ENCODE measurements at regions not wholly inside any gene's neighbourhood (a gene's known extent, or its start where the extent isn't known, plus 50 kb on each side); places are given as distances from the start of the nearest gene placed in this dataset.
A peak's percentile ranks its signal among the peaks of the same experiment; 100 is the strongest.
"Not testable (repeated sequence)": the region's sequence is repeated elsewhere in the genome, so short reads cannot be mapped to it uniquely, and the experiment has no call there.

- Histone ChIP-seq H3K27me3 (ENCODE audit: insufficient read depth, low read length) (no peaks in the 10 kb centered on the region), H3K4me3 (ENCODE audit: low read length) (no peak overlapping the region), H3K4me1 (ENCODE audit: insufficient read depth, low read length) (no peaks in the 10 kb centered on the region), H3K9me3 (ENCODE audit: low read length) (no peaks in the 10 kb centered on the region), H2AFZ (ENCODE audit: low read depth, low read length) (no peak overlapping the region), H3K36me3 (ENCODE audit: insufficient read depth, low read length) (no peaks in the 10 kb centered on the region)
Measured at GRCh38 chr13:87287721-87288120, 383.4 kb upstream of the SLITRK5 start.

- Histone ChIP-seq H3K4me3 (ENCODE audit: low read length) (no peak overlapping the region), H3K36me3 (ENCODE audit: insufficient read depth, low read length) (no peaks in the 10 kb centered on the region), H3K9me3 (ENCODE audit: low read length) (no peaks in the 10 kb centered on the region), H3K4me1 (ENCODE audit: insufficient read depth, low read length) (no peaks in the 10 kb centered on the region), H3K27me3 (ENCODE audit: insufficient read depth, low read length) (no peaks in the 10 kb centered on the region), H2AFZ (ENCODE audit: low read depth, low read length) (no peak overlapping the region)
Measured at GRCh38 chr13:87295636-87296035, 375.5 kb upstream of the SLITRK5 start.

GRCh38 chr13:87302034-87302433 lies 369.1 kb upstream of the SLITRK5 start:
- Histone ChIP-seq H3K36me3 (ENCODE audit: insufficient read depth, low read length) (no peaks in the 10 kb centered on the region), H3K4me3 (ENCODE audit: low read length) (no peak overlapping the region), H2AFZ (ENCODE audit: low read depth, low read length) (no peak overlapping the region), H3K27me3 (ENCODE audit: insufficient read depth, low read length) (no peaks in the 10 kb centered on the region), H3K4me1 (ENCODE audit: insufficient read depth, low read length) (no peaks in the 10 kb centered on the region), H3K9me3 (ENCODE audit: low read length) (no peaks in the 10 kb centered on the region)

- H3K36me3 ChIP-seq (ENCODE audit: insufficient read depth, low read length) = no peaks in the 10 kb centered on the region
- no peak overlapping the region for H3K4me3 ChIP-seq (ENCODE audit: low read length)
- H2AFZ ChIP-seq (ENCODE audit: low read depth, low read length) = no peak overlapping the region
- H3K27me3 ChIP-seq (ENCODE audit: insufficient read depth, low read length) = no peaks in the 10 kb centered on the region
- no peaks in the 10 kb centered on the region for H3K9me3 ChIP-seq (ENCODE audit: low read length)
- H3K4me1 ChIP-seq (ENCODE audit: insufficient read depth, low read length) = no peaks in the 10 kb centered on the region
Measured at GRCh38 chr13:87302931-87303330, 368.2 kb upstream of the SLITRK5 start.

GRCh38 chr13:87311165-87311564 lies 360.0 kb upstream of the SLITRK5 start:
- Histone ChIP-seq H3K9me3 (ENCODE audit: low read length) (no peaks in the 10 kb centered on the region), H3K27me3 (ENCODE audit: insufficient read depth, low read length) (no peaks in the 10 kb centered on the region), H3K4me3 (ENCODE audit: low read length) (no peak overlapping the region), H2AFZ (ENCODE audit: low read depth, low read length) (no peak overlapping the region), H3K4me1 (ENCODE audit: insufficient read depth, low read length) (no peaks in the 10 kb centered on the region), H3K36me3 (ENCODE audit: insufficient read depth, low read length) (no peaks in the 10 kb centered on the region)

GRCh38 chr13:87314822-87315221 lies 356.3 kb upstream of the SLITRK5 start:
- Histone ChIP-seq H3K4me3 (ENCODE audit: low read length) (no peak overlapping the region), H3K27me3 (ENCODE audit: insufficient read depth, low read length) (no peaks in the 10 kb centered on the region), H2AFZ (ENCODE audit: low read depth, low read length) (no peak overlapping the region), H3K36me3 (ENCODE audit: insufficient read depth, low read length) (no peaks in the 10 kb centered on the region), H3K4me1 (ENCODE audit: insufficient read depth, low read length) (no peaks in the 10 kb centered on the region), H3K9me3 (ENCODE audit: low read length) (no peaks in the 10 kb centered on the region)

- Histone ChIP-seq H3K27me3 (ENCODE audit: insufficient read depth, low read length) (no peaks in the 10 kb centered on the region), H3K36me3 (ENCODE audit: insufficient read depth, low read length) (no peaks in the 10 kb centered on the region), H3K9me3 (ENCODE audit: low read length) (no peaks in the 10 kb centered on the region), H3K4me1 (ENCODE audit: insufficient read depth, low read length) (no peaks in the 10 kb centered on the region), H2AFZ (ENCODE audit: low read depth, low read length) (no peak overlapping the region), H3K4me3 (ENCODE audit: low read length) (no peak overlapping the region)
Measured at GRCh38 chr13:87322386-87322785, 348.8 kb upstream of the SLITRK5 start.

- H3K36me3 ChIP-seq (ENCODE audit: insufficient read depth, low read length) = no peaks in the 10 kb centered on the region
- no peak overlapping the region for H3K4me3 ChIP-seq (ENCODE audit: low read length)
- no peaks in the 10 kb centered on the region for H3K27me3 ChIP-seq (ENCODE audit: insufficient read depth, low read length)
- H2AFZ ChIP-seq (ENCODE audit: low read depth, low read length) = no peak overlapping the region
- H3K4me1 ChIP-seq (ENCODE audit: insufficient read depth, low read length) = no peaks in the 10 kb centered on the region
- H3K9me3 ChIP-seq (ENCODE audit: low read length) = no peaks in the 10 kb centered on the region
Measured at GRCh38 chr13:87324558-87324957, 346.6 kb upstream of the SLITRK5 start.

- Histone ChIP-seq H3K36me3 (ENCODE audit: insufficient read depth, low read length) (no peaks in the 10 kb centered on the region), H3K9me3 (ENCODE audit: low read length) (peaks cover 2% of the 10 kb centered on the region), H3K4me3 (ENCODE audit: low read length) (no peak overlapping the region), H2AFZ (ENCODE audit: low read depth, low read length) (peak overlapping the region; percentile 43), H3K27me3 (ENCODE audit: insufficient read depth, low read length) (no peaks in the 10 kb centered on the region), H3K4me1 (ENCODE audit: insufficient read depth, low read length) (peaks cover 3% of the 10 kb centered on the region)
Measured at GRCh38 chr13:87331178-87331577, 340.0 kb upstream of the SLITRK5 start.

GRCh38 chr13:87333599-87333998 lies 337.6 kb upstream of the SLITRK5 start:
- Histone ChIP-seq H3K27me3 (ENCODE audit: insufficient read depth, low read length) (no peaks in the 10 kb centered on the region), H3K36me3 (ENCODE audit: insufficient read depth, low read length) (no peaks in the 10 kb centered on the region), H2AFZ (ENCODE audit: low read depth, low read length) (no peak overlapping the region), H3K4me3 (ENCODE audit: low read length) (no peak overlapping the region), H3K4me1 (ENCODE audit: insufficient read depth, low read length) (peaks cover 3% of the 10 kb centered on the region), H3K9me3 (ENCODE audit: low read length) (peaks cover 2% of the 10 kb centered on the region)

- peaks cover 2% of the 10 kb centered on the region for H3K9me3 ChIP-seq (ENCODE audit: low read length)
- H3K4me3 ChIP-seq (ENCODE audit: low read length) = no peak overlapping the region
- no peaks in the 10 kb centered on the region for H3K27me3 ChIP-seq (ENCODE audit: insufficient read depth, low read length)
- no peaks in the 10 kb centered on the region for H3K36me3 ChIP-seq (ENCODE audit: insufficient read depth, low read length)
- peaks cover 3% of the 10 kb centered on the region for H3K4me1 ChIP-seq (ENCODE audit: insufficient read depth, low read length)
- no peak overlapping the region for H2AFZ ChIP-seq (ENCODE audit: low read depth, low read length)
Measured at GRCh38 chr13:87334176-87334575, 337.0 kb upstream of the SLITRK5 start.

GRCh38 chr13:87336346-87336889 lies 334.8 kb upstream of the SLITRK5 start:
- not testable (repeated sequence) for H3K27me3 ChIP-seq (ENCODE audit: insufficient read depth, low read length); H2AFZ ChIP-seq (ENCODE audit: low read depth, low read length); H3K4me1 ChIP-seq (ENCODE audit: insufficient read depth, low read length); H3K9me3 ChIP-seq (ENCODE audit: low read length); H3K4me3 ChIP-seq (ENCODE audit: low read length); H3K36me3 ChIP-seq (ENCODE audit: insufficient read depth, low read length)

- no peaks in the 10 kb centered on the region for H3K36me3 ChIP-seq (ENCODE audit: insufficient read depth, low read length)
- no peak overlapping the region for H2AFZ ChIP-seq (ENCODE audit: low read depth, low read length)
- no peak overlapping the region for H3K4me3 ChIP-seq (ENCODE audit: low read length)
- no peaks in the 10 kb centered on the region for H3K4me1 ChIP-seq (ENCODE audit: insufficient read depth, low read length)
- no peaks in the 10 kb centered on the region for H3K9me3 ChIP-seq (ENCODE audit: low read length)
- H3K27me3 ChIP-seq (ENCODE audit: insufficient read depth, low read length) = no peaks in the 10 kb centered on the region
Measured at GRCh38 chr13:87344176-87344575, 327.0 kb upstream of the SLITRK5 start.

GRCh38 chr13:87355451-87355850 lies 315.7 kb upstream of the SLITRK5 start:
- no peak overlapping the region for H2AFZ ChIP-seq (ENCODE audit: low read depth, low read length)
- no peaks in the 10 kb centered on the region for H3K4me1 ChIP-seq (ENCODE audit: insufficient read depth, low read length)
- H3K36me3 ChIP-seq (ENCODE audit: insufficient read depth, low read length) = no peaks in the 10 kb centered on the region
- no peak overlapping the region for H3K4me3 ChIP-seq (ENCODE audit: low read length)
- no peaks in the 10 kb centered on the region for H3K9me3 ChIP-seq (ENCODE audit: low read length)
- no peaks in the 10 kb centered on the region for H3K27me3 ChIP-seq (ENCODE audit: insufficient read depth, low read length)
